B cell (primary cell): ENCODE measurements at regions not wholly inside any gene's neighbourhood (a gene's known extent, or its start where the extent isn't known, plus 50 kb on each side); places are given as distances from the start of the nearest gene placed in this dataset.

ENCODE experiments used
- EZH2 ChIP-seq: IDR thresholded peaks from 2 replicates; pipeline ENCODE4 v1.6.1; 2012; ENCODE audit warnings: borderline replicate concordance, low read depth, mild to moderate bottlenecking, moderate library complexity, low read length; ENCODE audit not compliant: insufficient read depth, poor library complexity, severe bottlenecking
- TF ChIP-seq, protein P1 (sequence below): fragments of 200-600 bp; IDR thresholded peaks from one replicate; pipeline ENCODE4 v1.8.0; 2022; ENCODE audit warnings: antibody characterized with exemption, mild to moderate bottlenecking

DNA sequence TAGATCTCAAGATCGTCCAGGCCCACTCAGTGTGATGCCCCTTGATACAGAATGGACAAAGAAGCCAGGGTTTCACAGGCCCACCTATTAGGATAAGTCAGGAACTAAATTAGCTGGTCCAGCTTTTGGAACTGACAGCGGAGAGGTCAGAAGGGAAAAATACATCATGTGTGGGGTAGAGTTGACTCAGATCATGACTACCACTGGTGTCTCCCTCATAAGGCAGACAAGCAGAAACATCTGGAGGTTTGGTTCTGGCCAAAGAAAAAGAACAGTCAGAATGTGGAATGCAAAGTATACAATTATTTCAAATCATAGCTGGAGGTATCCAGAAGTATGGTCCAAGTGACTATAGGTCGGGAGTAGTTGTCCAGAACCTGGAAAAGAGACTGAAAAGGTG is 621.1 kb upstream of the CELF2 start:
- no peak for TF ChIP-seq EZH2
- TF ChIP-seq, protein P1, sequence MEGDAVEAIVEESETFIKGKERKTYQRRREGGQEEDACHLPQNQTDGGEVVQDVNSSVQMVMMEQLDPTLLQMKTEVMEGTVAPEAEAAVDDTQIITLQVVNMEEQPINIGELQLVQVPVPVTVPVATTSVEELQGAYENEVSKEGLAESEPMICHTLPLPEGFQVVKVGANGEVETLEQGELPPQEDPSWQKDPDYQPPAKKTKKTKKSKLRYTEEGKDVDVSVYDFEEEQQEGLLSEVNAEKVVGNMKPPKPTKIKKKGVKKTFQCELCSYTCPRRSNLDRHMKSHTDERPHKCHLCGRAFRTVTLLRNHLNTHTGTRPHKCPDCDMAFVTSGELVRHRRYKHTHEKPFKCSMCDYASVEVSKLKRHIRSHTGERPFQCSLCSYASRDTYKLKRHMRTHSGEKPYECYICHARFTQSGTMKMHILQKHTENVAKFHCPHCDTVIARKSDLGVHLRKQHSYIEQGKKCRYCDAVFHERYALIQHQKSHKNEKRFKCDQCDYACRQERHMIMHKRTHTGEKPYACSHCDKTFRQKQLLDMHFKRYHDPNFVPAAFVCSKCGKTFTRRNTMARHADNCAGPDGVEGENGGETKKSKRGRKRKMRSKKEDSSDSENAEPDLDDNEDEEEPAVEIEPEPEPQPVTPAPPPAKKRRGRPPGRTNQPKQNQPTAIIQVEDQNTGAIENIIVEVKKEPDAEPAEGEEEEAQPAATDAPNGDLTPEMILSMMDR: no peak
